GM19463 (cell line): ENCODE measurements at regions not wholly inside any gene's neighbourhood (a gene's known extent, or its start where the extent isn't known, plus 50 kb on each side); places are given as distances from the start of the nearest gene placed in this dataset.
"Not testable (repeated sequence)": the region's sequence is repeated elsewhere in the genome, so short reads cannot be mapped to it uniquely, and the experiment has no call there.

Source experiments
- ATAC-seq: cut with Tn5 transposase; IDR thresholded peaks from one replicate; pipeline ENCODE4 v1.9.1; 2021; ENCODE audit warnings: mild to moderate bottlenecking, moderate library complexity; ENCODE audit not compliant: unreplicated experiment

DNA sequence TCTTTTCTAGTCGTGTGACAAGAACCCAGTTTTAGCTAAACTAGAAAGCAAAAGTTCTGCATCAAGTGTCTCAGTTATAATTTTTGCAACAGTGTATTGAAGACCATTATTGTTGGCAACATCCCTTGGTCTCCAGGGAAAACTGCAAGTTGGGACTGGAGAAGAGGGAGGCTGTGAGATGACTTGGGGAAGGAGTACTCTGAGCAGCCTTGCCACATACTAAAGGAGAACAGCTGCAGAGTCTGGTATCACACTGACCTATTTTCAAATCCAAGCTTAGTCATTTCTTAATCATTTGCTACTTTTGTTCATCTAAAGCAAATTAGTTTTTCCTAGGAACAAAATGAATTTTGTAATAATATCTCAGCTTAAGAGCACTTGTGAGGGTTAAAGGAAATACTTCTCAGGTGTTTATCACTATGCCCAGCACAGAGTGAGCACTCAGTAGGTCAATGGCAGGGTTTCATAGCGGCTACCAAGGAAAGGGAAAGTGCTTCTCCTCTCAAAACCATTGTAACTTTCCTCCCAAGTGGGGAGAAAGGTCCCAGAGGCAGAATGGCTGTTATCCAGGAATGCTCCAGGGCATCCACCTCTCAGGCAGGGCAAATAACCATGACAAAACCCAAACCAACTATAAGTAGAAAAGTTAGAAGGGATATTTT lies 247.1 kb downstream of the C11orf87 start:
- no peak for ATAC-seq

DNA sequence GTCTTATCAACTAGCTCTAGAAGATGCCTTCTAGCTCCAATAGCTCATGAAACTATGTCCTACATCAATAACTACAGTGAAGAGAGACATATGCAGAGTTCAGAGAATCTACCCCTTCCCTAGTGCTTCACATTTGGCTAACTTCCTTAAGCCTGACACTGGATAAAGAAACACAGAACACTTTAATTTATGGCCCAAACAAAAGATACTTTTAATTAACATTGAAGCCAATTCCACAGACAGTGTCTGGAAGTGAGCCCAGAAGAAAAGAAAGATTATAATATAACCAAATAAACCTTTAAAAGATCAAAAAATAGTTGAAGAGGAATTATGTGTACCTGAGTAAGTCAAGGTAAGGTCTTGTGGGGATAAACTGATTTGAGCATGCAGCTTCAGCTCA lies 255.2 kb downstream of the C11orf87 start:
- no peak for ATAC-seq

DNA sequence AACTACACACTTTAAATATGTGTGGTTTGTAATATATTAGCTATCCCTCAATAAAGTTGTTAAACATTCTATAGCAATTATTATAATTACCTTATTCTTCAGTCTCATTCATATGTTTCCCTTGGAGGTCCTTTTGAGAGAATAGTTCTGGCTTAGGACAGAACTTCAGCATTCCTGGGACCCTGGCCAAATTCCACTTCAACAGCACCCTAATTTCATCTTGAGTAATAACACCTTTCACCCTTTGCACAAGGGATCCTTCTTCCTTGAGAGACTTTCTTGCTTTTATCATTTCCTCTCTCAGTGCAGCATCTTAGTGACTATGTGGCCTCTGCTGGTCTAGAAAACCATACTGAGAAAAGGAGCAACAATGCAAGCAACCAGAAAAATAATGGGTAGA lies 255.9 kb downstream of the C11orf87 start:
- no peak for ATAC-seq

DNA sequence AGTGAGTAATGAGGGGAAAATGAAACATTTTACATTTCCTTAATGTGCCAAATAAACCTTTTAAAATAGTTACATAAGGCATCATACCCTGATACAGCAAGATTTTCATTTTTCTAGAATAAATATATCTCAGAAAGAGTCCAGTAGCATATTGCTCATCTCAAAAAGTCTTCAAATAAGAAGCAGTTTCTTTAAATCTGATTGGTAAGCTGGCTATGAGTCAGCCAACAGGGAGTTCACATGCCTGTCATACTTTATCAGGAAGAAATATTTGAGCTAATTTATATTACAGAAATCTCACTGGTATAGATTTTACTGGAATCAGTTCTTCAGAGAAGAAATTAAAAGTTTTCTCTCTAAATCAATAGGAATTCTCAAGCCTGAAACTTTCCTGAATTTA lies 258.1 kb downstream of the C11orf87 start:
- ATAC-seq, result no peak

DNA sequence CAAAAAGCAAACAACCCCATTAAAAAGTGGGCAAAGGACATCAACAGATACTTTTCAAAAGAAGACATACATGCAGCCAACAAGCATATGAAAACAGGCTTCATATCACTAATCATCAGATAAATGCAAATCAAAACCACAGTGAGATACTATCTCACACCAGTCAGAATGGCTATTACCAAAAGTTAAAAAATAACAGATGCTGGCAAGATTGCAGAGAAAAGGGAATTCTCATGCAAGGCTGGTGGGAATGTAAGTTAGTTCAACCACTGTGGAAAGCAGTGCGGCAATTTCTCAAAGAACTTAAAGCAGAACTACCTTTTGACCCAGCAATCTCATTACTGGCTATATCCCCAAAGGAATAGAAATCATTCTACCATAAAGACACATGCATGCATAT lies 260.8 kb downstream of the C11orf87 start:
- ATAC-seq, result not testable (repeated sequence)

DNA sequence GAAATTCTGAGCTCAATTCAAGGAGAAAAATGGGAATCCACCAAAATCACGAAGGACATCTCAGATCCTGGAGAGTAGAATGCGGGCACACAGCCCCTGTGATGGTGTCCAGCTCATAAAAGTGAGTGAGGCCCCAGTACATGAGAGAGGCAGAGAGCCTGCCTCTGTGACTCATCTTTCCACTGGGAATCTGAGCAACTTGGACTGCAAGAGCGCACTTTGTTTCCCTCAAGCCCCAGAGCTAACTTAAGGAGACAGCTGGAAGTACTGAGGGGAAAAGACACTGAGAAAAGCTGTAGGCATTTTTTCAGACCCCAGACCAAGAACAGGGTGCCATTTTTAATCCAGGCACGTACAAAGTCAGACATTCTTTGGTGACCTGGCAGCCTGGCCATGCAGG lies 273.7 kb downstream of the C11orf87 start:
- no peak for ATAC-seq

DNA sequence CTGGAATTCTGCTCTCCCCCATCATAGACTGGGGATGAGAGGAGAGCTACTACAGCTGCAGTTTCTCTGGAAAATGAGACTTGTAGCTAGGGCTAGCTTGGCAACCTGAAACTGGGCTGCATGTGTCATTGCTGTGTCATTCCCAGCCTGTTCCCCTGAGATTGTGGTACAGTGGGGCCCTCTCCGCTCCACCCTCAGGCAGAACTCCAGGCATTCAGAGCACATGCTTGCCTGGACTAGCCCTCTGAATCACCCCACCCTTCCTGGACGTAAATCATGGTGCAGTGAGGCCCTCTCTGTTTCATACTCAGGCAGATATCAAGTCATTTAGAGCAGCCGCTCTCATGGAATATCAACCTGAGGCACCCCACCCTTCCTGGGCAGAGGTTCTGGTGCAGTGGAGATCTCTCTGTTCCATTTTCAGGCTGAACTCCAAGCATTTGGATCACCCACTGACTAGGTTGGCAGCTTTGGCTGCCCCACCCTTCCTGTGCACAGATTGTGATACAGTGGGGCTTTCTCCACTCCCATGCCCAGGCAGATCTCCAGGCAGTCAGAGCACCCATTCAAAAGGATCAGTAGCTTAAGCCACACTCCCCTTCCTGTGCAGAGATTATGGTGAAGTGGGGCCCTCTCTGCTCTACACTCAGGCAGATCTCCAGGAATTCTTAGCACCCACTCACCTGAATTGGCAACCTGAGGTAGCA lies 274.4 kb downstream of the C11orf87 start:
- ATAC-seq, result no peak

DNA sequence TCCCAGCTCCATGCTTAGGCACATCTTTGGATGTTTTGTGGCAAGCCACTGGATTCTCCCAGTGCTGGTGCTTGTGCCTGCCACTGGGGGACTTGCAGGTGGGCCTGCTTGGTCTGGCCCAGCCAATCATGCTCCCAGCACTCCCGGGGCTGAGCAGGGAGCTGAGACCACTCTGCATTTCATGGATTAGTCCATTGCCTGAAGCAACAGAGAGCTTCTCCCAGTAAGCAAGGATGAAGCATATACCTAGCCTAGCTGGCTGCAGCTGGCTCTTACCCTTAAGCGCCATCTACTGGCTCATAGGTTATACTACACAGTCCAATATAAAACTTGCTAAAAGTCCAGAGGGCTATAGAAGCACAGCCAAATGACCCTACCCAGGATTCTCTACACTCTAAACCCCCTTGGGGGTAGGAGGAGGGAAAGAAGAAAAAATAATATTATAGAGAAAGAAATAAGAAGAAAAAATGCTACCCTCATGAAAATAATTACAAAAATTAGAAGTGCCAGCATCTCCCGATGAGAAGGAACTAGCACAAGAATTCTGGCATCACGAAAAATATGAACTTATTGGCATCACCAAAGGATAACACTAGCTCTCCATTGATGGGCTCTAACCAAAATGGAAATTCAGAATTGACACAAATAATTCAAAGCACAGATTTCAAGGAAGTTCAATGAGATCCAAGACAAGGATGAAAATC lies 275.3 kb downstream of the C11orf87 start:
- no peak for ATAC-seq

DNA sequence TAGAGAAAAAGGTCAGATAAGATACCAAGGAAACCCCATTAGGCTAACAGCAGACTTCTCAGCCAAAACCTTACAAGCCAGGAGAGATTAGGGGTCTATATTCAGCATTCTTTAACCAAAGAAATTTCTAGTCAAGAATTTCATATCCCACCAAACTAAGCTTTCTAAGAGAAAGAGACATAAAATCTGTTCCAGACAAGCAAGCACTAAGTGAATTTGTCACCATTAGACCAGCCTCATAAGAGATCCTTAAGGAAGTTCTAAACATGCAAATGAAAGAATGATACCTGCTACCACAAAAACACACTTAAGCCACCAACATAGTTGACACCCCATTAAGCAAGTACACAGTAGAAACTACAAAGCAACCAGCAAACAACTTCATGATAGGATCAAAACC lies 276.2 kb downstream of the C11orf87 start:
- no peak for ATAC-seq

DNA sequence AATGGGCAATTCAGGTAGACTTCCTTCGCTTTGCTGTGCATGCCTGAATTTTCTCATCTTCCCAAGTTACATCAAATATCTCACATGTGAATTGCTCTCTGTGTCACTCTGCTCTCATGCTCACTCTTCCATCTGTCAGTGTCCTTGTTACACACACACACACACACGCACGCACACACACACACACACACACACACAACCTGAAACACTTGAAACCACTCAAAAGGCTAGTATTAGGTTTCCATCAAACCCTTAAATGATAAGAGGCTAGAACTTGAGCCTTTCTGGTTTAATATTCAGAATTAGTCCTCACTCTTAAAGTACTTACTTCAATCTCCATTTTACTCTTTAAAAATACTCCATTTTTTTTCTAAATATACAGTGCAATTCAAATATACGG lies 282.4 kb downstream of the C11orf87 start:
- ATAC-seq, result no peak

DNA sequence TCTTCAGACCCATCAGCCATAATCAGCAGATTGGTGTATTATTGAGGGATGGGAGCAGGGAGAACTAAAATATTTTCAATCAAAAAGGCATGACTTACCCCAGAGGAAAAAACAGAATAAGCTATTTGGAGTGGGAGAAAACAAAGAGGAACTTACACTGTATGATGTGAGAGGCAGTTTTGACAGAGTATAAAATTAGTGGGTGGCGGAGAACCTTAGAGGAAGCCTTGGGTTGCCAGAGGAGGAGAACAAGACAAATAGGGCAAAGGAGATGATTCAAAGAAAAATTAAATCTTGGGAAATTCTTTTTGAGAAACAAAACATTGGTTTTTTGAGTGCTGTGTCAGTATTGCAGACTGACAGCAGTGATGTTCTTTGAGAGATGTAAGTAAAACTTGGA lies 285.0 kb downstream of the C11orf87 start:
- ATAC-seq, result no peak

DNA sequence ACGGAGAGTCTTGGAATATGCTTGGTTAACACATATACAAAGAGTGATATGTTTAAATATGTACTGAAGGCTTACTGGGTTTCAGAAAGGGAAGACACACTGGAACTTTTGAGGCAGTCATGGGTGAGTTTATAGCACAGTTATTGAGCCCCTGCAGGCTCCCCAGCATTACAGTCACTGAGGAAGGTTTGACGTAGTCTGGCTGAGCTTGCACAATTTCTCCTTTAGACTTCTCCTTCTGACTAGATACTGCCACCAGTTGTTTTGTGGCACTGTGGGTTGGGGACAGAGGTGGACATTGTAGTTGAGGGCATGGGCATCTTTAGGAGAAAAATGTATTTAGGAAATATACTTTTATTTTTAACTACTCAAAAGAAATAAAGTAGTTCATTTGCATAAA lies 285.4 kb downstream of the C11orf87 start:
- no peak for ATAC-seq

DNA sequence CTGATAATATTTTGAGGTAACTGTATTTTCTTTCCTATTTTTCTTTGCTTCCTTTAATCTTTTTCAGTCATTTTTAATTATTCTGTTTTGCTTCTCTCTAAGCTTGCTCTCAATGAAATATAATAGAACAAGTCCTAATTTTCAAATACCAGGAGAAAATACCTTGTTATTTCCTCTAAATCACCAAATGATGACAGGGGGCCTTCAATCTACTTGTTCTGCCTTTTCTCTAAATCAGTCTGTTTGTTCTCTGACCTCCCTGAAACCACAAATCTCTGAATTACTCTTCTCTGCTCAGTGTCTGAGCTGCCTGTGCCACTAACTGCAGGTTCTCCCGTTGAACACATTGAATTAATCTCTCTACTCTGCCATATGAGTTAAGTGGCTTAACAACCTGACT lies 286.2 kb downstream of the C11orf87 start:
- no peak for ATAC-seq

DNA sequence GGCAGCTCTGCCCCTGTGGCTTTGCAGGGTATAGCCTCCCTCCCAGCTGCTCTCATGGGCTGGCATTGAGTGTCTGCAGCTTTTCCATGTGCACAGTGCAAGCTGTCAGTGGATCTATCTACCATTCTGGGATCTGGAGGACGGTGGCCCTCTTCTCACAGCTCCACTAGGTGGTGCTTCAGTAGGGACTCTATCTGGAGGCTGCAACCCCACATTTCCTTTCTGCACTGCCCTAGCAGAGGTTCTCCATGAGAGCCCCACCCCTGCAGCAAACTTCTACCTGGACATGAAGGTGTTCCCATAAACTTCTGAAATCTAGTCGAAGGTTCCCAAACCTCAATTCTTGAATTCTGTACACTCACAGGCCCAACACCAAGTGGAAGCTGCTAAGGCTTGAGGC lies 292.5 kb downstream of the C11orf87 start:
- not testable (repeated sequence) for ATAC-seq

DNA sequence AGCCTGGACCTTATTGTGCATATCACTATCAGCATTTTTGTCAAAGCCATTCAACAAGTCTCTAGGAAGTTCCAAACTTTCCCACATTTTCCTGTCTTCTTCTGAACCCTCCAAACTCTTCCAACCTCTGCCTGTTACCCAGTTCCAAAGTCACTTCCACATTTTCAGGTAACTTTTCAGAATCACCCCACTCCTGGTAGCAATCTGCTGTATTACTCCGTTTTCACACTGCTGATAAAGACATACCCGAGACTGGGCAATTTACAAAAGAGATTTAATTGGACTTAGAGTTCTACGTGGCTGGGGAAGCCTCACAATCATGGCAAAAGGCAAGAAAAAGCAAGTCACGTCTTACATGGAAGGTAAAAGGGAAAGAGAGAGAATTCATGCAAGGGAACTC lies 293.4 kb downstream of the C11orf87 start:
- ATAC-seq, result not testable (repeated sequence)

DNA sequence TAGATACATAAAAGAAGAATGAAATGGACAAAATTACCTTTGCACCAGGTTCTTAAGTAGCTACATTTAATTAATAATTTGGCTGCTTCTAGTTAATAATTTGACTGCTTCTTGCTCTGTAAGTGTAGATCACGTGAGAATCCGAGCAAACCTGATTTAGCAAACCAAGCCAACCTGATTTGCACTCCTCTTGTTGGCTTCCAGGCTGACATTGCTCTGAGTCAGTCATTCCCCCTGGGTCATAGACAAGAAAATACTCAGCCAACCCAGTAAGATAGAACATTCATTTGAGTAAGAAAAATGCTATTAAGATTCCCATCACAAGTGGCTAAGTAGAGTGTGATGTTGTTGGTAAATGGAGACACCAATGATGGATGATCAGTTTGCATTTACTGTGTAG lies 304.1 kb downstream of the C11orf87 start:
- ATAC-seq, result no peak

DNA sequence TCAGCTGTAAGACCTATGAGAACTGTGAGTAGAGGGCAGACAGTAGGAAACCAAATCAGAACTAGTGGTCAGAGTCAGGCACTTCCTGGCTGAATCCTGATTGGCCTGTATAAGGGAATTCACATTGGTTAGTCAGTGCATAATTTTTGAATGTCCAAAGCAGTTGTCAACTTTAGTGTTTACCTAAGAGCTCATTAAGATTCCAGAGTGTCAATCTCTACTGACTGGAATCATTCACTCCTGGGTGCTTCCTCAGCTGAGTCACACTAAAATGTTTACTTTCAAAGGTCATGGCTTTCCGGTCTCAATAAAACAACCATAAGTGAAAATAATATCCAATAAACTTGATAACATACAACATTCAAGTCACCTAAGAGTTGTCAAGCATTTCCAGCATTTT lies 306.1 kb downstream of the C11orf87 start:
- no peak for ATAC-seq

DNA sequence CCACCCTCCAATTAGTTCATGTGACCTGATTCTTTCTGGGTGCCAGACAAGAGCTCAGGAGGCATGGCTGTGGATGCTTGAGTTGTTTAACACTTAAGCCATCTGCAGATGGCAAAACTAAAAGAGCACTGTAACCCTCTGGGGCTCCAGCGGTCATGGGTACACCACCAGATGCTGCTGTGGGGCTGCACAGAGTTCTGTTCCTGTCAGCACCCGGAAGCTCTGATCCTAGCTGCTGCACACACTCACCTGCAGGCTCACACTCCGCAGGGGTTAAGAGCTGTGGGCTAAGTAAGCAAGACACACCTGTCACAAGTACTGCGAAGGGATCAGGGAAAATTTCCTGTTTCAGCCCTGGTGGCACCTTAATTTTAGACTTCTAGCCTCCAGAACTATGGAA lies 307.8 kb downstream of the C11orf87 start:
- ATAC-seq, result no peak

DNA sequence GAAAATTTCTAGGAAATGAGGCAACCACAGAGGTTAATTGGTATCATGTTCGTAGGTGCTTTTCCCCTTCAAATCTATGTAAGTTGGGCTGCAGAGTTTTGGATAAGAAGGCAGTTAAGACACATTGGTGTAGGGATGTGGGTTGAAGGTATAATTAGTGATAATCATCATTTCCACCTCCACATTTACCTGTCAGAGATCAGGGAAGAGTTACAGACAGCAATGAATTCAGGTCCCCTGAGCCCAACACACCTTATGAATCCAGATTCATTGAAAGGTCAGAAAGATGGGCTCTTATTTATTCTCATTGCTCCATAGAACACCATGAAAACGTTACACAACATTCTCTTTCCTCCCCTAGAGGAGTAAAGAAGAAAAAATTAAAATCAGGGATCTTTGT lies 308.7 kb downstream of the C11orf87 start:
- ATAC-seq, result no peak

DNA sequence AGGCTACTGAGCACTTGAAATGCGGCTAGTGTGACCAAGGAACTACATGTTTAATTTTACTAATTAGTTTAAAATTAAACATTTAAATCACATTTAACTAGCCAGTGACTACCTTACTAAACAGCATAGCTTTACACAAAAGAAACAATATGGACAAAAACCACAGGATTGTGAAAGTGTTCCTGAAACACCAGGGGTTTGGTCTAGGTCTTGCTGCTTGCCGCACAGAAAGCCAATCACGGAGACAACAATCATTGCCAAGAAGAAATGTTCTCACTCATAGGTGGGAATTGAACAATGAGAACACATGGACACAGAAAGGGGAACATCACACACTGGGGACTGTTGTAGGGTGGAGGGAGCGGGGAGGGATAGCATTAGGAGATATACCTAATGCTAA lies 309.5 kb downstream of the C11orf87 start:
- no peak for ATAC-seq

DNA sequence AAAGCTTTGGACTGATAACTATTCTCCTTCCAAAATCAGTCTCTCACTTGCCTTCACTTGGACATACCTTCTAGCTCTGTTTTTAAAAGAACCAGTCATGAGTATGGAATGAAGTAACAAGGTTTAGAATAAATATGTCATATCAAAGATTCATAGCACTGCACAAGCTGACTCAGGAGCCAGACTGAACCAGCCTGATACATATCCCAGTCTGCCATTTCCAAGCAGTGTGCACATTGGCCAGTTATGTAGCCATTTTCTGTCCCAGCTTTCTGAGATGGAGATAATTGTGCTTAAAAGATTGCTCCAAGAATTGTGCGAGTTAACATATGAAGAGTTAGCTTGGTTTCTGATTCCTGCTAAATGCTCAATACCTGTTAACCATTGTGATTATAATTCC lies 311.3 kb downstream of the C11orf87 start:
- no peak for ATAC-seq

DNA sequence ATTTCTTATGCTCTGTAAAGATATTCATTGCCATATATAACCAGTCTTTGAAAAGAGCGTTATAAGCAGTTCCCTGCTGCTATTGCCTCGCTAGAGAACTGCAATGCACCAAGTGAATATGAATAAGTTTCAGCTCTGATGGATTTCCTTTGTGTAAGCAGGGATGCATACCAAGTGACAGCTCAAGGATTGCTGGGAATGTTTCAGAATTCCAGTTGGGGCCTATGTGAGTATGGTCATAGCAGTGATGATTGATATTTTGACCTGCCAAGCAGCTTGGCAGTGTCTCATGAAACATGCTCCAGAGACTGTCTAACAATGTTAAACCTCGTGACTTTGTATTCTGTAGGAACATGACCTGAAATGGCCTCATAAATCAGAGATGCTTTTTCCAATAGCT lies 312.6 kb downstream of the C11orf87 start:
- ATAC-seq, result no peak
